ENCODE measurements at regions not wholly inside any gene's neighbourhood (a gene's known extent, or its start where the extent isn't known, plus 50 kb on each side); places are given as distances from the start of the nearest gene placed in this dataset.

DNA sequence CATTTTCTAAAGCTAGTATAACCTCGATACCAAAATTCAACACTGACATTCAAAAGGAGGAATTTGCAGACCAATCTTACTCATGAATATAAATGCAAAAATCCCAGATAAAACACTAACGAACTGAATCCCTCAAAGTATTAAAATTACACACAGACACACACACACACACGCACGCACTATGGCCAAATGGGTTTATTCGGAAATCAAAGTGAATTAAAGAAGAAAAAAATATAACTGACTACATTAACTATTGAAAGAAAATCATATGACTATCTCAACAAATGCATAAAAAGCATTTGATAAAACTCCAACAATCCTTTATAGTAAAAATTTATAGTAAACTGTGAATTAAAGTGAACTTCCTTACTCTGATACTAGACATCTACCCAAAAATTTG is 97.9 kb upstream of the HNRNPA3 start:
- Mint-ChIP-seq H3K9me3 (no peaks in the 10 kb centered on the region), H3K27ac (no peak overlapping the region), H3K4me1 (no peaks in the 10 kb centered on the region), H3K36me3 (ENCODE audit: low read depth) (no peaks in the 10 kb centered on the region), H3K27me3 (peaks cover 6% of the 10 kb centered on the region), H3K4me3 (no peak overlapping the region)
- no peak for ATAC-seq (replicated peaks)

DNA sequence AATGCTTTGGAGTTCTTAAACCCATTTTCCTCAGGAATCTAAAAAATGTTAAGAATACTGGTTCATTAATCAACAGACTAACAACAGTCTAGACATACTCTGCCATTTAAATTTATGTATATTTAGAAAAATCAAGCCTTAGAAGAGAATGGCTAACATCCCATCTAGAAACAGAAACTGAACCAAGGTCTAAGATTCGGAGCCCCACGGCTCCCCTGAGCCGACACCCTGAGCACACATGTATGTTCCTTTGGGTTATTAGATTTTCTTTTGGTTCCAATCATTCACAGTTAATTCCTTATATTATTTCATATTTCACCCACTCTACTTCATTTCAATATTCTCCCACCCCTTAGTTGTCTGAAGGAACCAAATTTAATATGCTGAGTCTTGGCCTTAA is 94.8 kb upstream of the HNRNPA3 start:
- no peak overlapping the region for H3K27ac Mint-ChIP-seq
- H3K27me3 Mint-ChIP-seq: peaks cover 9% of the 10 kb centered on the region
- no peaks in the 10 kb centered on the region for H3K9me3 Mint-ChIP-seq
- no peaks in the 10 kb centered on the region for H3K4me1 Mint-ChIP-seq
- no peak for ATAC-seq (replicated peaks)
- no peaks in the 10 kb centered on the region for H3K36me3 Mint-ChIP-seq (ENCODE audit: low read depth)
- no peak overlapping the region for H3K4me3 Mint-ChIP-seq

DNA sequence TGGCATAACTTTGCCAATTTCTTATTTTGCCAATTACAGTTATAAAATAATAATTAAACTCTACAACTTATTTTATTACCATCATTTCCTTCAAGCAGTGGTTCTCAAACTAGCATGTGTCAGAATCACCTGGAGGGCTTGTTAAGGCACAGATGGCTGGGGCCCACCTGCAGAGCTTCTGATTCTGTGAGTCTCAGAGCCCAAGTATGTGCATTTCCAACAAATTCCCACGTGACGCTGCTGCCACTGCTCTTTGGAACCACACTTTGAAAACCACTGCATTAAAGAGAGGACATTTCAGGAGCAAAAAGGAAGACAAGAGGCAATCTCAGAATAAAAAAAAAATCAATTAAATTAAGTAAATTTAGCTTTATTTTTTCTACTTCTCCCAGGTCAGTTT is 94.0 kb upstream of the HNRNPA3 start:
- H3K4me1 Mint-ChIP-seq: no peaks in the 10 kb centered on the region
- no peak overlapping the region for H3K27ac Mint-ChIP-seq
- H3K4me3 Mint-ChIP-seq: no peak overlapping the region
- peaks cover 9% of the 10 kb centered on the region for H3K27me3 Mint-ChIP-seq
- no peak for ATAC-seq (replicated peaks)
- H3K36me3 Mint-ChIP-seq (ENCODE audit: low read depth): no peaks in the 10 kb centered on the region
- H3K9me3 Mint-ChIP-seq: no peaks in the 10 kb centered on the region

DNA sequence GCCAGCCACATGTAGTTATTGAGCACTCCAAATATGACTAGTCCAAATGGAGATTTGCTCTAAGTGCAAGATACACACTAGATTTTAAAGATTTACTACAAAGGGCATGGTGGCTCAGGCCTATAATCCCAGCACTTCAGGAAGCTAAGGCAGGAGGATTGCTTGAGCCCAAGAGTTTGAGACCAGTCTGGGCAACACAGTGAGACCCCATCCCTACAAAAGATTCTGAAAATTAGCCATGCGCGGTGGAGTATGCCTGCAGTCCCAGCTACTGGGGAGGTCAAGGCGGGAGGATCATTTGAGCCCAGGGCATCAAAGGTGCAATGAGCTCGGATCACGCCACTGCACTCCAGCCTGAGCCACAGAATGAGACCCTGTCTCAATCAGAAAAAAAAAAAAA is 93.5 kb upstream of the HNRNPA3 start:
- no peaks in the 10 kb centered on the region for H3K4me1 Mint-ChIP-seq

DNA sequence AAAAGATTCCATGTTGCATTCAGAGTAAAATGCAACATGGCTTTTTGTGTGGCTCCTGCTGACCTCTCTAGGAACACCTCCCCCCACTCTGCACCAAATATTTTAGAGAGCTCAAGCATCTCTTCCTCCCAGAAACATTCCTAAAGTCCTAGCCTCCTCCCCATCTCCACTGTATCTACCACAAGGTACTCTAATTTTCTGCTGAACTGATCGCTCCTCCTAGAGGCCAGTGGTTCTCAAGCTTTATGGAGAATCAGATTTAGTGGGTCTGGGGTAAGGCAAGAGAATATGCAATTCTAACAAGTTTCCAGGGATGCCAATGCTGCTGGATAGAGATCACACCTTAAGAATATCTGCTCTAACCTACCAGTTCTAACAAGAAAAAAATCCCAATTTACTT is 89.5 kb upstream of the HNRNPA3 start:
- Mint-ChIP-seq H3K36me3 (ENCODE audit: low read depth) (no peaks in the 10 kb centered on the region), H3K4me1 (no peaks in the 10 kb centered on the region), H3K4me3 (no peak overlapping the region), H3K9me3 (no peaks in the 10 kb centered on the region), H3K27ac (no peak overlapping the region), H3K27me3 (peaks cover 22% of the 10 kb centered on the region)
- ATAC-seq (replicated peaks): no peak

More for the DNA sequence above, 93.5 kb upstream of the HNRNPA3 start:
- ATAC-seq (replicated peaks): no peak
- H3K27me3 Mint-ChIP-seq: peaks cover 9% of the 10 kb centered on the region
- H3K36me3 Mint-ChIP-seq (ENCODE audit: low read depth): no peaks in the 10 kb centered on the region
- no peaks in the 10 kb centered on the region for H3K9me3 Mint-ChIP-seq
- H3K27ac Mint-ChIP-seq: no peak overlapping the region
- no peak overlapping the region for H3K4me3 Mint-ChIP-seq

DNA sequence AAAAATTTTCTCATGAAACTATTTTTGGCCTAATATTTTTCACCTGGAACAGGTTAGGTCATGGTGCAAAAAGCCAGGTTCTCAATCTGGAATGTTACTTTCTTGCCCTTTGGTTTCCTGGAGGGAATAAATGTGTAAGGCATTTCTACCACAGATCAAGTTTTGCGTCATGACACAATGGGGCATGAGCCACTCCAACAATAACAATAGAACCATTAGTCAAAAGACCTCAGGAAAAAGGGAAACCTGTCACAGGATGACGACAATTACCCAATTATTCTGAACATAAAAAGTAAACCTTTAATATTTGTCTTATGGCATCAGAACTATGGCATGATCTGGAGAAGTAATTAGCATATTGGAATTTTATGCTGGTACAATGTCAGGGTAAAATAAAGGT is 88.2 kb upstream of the HNRNPA3 start:
- no peaks in the 10 kb centered on the region for H3K36me3 Mint-ChIP-seq (ENCODE audit: low read depth)
- no peaks in the 10 kb centered on the region for H3K9me3 Mint-ChIP-seq
- H3K4me3 Mint-ChIP-seq: no peak overlapping the region
- no peak for ATAC-seq (replicated peaks)
- H3K4me1 Mint-ChIP-seq: no peaks in the 10 kb centered on the region
- H3K27me3 Mint-ChIP-seq: peaks cover 16% of the 10 kb centered on the region
- H3K27ac Mint-ChIP-seq: no peak overlapping the region

DNA sequence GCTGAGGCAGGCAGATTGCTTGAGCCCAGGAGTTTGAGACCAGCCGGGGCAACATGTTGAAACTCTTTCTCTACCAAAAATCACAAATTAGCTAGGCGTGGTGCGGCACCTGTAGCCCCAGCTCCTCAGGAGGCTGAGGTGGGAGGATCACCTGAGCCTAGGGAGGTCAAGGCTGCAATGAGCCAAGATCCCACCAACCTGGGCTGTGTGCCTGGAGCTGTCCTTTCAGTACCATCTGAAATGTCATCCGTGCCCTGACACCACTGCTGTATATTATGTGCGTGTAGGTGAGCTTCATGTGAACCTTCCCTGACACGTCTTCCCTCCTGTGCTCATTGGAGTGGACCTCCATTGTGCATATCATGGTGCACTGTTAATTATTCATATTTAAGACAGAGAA is 84.8 kb upstream of the HNRNPA3 start:
- Mint-ChIP-seq H3K27ac (no peak overlapping the region), H3K36me3 (ENCODE audit: low read depth) (no peaks in the 10 kb centered on the region), H3K4me3 (no peak overlapping the region), H3K4me1 (no peaks in the 10 kb centered on the region), H3K27me3 (peaks cover 13% of the 10 kb centered on the region), H3K9me3 (no peaks in the 10 kb centered on the region)
- ATAC-seq (replicated peaks): no peak

DNA sequence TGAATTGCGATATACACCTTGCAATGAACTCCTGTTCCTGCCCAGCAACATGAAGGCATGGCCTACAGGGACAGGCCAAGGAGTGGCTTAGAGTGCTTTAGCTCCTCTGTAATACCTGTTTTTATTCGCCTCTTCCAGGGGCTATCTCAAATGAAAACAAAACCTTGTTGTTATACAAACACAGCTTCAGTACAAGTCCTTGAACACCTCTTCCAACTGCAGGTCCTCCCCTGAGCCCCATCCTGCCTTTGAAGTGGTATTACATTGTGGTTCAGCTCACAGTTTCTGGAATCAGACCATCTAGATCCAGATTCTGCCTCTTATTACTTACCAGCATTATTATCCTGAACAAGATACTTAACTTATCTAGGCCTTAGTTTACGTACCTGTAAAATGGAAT is 83.0 kb upstream of the HNRNPA3 start:
- ATAC-seq (replicated peaks): no peak
- no peaks in the 10 kb centered on the region for H3K36me3 Mint-ChIP-seq (ENCODE audit: low read depth)
- no peaks in the 10 kb centered on the region for H3K9me3 Mint-ChIP-seq
- H3K27me3 Mint-ChIP-seq: peaks cover 10% of the 10 kb centered on the region
- H3K4me3 Mint-ChIP-seq: no peak overlapping the region
- H3K27ac Mint-ChIP-seq: no peak overlapping the region
- H3K4me1 Mint-ChIP-seq: no peaks in the 10 kb centered on the region

DNA sequence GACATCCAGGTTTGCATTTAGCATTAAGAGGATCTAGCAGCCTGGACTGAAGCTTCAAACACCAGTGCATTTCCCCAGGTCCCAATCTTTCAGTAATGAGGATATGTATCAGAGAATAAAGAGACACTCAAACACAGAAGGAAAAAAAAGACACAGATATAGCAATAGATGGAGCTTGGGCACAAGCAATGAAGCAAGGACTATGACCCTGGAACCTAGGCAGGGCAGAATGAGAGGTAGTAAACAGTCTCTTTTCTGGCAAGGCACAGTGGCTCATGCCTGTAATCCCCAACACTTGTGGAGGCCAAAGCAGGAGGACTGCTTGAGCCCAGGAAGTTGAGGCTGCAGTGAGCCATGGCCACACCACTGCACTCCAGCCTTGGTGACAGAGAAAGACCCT is 80.7 kb upstream of the HNRNPA3 start:
- H3K4me1 Mint-ChIP-seq: no peaks in the 10 kb centered on the region
- ATAC-seq (replicated peaks): no peak
- H3K36me3 Mint-ChIP-seq (ENCODE audit: low read depth): no peaks in the 10 kb centered on the region
- H3K4me3 Mint-ChIP-seq: no peak overlapping the region
- no peak overlapping the region for H3K27ac Mint-ChIP-seq
- no peaks in the 10 kb centered on the region for H3K9me3 Mint-ChIP-seq
- peaks cover 3% of the 10 kb centered on the region for H3K27me3 Mint-ChIP-seq

DNA sequence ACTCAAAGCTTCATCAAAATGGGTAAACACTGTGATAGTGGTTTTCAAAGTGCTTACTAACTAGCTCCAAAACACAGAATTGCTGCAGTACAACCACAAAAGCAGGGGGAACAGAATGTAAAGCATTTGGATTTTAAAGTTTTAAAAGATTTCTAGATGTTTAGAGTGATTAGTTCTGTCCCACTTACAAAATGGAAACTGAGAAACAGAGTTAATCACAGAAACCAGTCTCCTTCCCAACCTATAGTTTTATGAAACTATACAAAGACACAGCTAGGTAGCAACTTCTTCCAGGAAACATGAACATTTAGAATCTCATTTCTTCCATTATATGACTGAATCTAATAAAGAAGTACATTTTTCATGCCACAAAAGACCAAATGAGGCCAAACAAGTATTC is 73.8 kb upstream of the HNRNPA3 start:
- Mint-ChIP-seq H3K4me3 (no peak overlapping the region), H3K27ac (no peak overlapping the region), H3K27me3 (peaks cover 15% of the 10 kb centered on the region), H3K4me1 (peaks cover 4% of the 10 kb centered on the region), H3K9me3 (no peaks in the 10 kb centered on the region), H3K36me3 (ENCODE audit: low read depth) (no peaks in the 10 kb centered on the region)
- ATAC-seq (replicated peaks): peak; percentile 58

DNA sequence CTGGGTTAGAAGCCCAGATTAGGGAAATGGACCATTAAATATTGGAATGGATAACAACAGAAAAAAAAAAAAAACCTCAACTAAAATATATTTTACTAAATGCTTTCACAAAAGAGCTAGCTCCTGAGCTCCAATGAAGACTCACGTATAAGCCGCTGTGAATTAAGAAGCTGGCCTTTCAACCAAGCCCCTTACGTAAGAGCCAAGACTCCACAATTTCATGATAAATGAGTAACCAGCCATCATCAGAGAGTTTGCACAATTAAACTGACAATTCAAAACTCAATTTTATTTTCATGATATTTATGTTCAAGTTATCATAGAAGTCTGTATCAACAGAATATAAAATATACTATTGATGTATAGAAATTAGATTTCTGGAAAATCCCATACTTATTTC is 70.7 kb upstream of the HNRNPA3 start:
- H3K36me3 Mint-ChIP-seq (ENCODE audit: low read depth): no peaks in the 10 kb centered on the region
- H3K27ac Mint-ChIP-seq: no peak overlapping the region

DNA sequence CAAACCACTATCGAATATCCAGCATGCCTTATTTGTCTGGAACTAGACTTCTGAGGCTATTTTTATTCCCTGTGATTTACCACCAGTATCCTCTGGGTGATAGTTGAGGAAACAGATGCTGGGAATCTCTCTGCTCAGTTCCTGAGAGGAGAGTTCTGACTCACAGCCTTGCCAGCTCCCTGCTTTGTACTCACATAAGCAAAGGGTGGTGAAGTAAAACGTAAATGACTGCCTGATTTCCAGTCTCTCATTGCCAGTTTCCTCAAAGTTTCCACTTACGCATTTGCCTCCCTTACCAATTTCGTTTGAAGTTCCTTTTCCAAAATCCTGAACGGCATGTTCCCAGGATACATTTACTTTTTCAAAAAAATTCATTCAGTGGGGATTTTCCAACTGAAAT is 69.2 kb upstream of the HNRNPA3 start:
- Mint-ChIP-seq H3K27ac (no peak overlapping the region), H3K27me3 (peaks cover 26% of the 10 kb centered on the region), H3K9me3 (no peaks in the 10 kb centered on the region), H3K36me3 (ENCODE audit: low read depth) (no peaks in the 10 kb centered on the region), H3K4me3 (no peak overlapping the region), H3K4me1 (peaks cover 6% of the 10 kb centered on the region)
- no peak for ATAC-seq (replicated peaks)

More for the DNA sequence above, 70.7 kb upstream of the HNRNPA3 start:
- Mint-ChIP-seq H3K4me3 (no peak overlapping the region), H3K27me3 (peaks cover 22% of the 10 kb centered on the region), H3K9me3 (no peaks in the 10 kb centered on the region), H3K4me1 (peaks cover 4% of the 10 kb centered on the region)
- ATAC-seq (replicated peaks): no peak

DNA sequence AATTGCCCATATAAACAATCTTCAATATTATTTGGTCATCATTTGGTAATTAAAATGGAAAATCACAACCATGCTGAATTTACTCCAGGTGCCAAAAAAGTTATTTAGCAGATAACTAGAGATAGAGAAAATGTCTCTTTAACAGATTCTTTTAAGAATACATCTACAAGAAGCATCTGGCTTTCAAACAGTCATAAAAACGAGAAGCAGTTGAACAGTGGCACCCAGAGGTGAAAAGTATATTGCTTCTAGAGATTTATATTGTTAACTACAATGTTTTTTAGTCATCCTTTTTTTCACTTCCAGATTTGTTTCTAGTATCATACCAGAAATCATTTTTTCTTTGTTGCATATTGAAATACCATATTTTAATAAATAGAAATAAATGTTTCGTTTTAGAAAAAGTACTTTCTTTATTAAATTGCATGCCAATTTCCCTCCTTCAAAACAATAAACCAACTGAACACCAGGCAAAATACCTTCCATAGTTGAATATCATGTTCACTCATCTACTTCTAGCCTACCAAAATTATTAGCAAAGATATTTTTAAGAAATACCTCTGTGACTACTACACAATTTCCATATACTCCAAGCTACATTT is 65.4 kb upstream of the HNRNPA3 start:
- peaks cover 7% of the 10 kb centered on the region for H3K4me1 Mint-ChIP-seq
- H3K9me3 Mint-ChIP-seq: no peaks in the 10 kb centered on the region
- peaks cover 30% of the 10 kb centered on the region for H3K27me3 Mint-ChIP-seq
- no peaks in the 10 kb centered on the region for H3K36me3 Mint-ChIP-seq (ENCODE audit: low read depth)
- peak overlapping the region; percentile 89 for H3K4me3 Mint-ChIP-seq
- peak; percentile 53 for ATAC-seq (replicated peaks)
- H3K27ac Mint-ChIP-seq: no peak overlapping the region

DNA sequence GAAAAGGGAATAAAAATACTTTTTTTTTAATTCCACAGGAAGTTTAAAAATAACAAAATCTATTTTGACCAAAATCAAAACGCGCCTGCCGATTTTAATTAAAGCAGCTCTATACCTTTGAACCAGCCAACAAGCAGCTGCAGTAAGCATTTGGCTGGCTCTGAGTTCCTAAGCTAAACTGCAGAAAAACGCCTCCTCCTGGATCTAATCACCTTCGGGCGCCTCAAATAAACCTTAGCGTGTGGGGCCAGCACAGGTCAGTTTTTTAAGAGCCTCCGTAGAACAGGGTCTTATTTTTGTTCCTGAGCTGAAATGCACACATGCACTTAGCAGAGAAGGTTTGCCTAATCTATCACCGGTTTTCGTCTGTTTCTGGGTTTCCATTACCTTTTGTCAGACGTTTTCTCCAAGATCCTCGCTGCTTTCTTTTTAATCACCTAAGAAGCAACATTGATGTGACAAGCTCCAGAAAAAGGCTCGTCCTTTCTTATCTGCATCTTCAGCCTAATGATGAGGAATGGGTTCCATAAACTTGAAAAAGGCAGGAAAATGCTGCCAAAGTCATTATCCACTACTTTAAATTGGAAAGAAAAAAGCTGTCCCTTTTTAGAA is 64.7 kb upstream of the HNRNPA3 start:
- Mint-ChIP-seq H3K9me3 (no peaks in the 10 kb centered on the region), H3K4me1 (peaks cover 7% of the 10 kb centered on the region), H3K36me3 (ENCODE audit: low read depth) (no peaks in the 10 kb centered on the region), H3K27ac (no peak overlapping the region), H3K27me3 (peaks cover 30% of the 10 kb centered on the region), H3K4me3 (peak overlapping the region; percentile 89)
- no peak for ATAC-seq (replicated peaks)

DNA sequence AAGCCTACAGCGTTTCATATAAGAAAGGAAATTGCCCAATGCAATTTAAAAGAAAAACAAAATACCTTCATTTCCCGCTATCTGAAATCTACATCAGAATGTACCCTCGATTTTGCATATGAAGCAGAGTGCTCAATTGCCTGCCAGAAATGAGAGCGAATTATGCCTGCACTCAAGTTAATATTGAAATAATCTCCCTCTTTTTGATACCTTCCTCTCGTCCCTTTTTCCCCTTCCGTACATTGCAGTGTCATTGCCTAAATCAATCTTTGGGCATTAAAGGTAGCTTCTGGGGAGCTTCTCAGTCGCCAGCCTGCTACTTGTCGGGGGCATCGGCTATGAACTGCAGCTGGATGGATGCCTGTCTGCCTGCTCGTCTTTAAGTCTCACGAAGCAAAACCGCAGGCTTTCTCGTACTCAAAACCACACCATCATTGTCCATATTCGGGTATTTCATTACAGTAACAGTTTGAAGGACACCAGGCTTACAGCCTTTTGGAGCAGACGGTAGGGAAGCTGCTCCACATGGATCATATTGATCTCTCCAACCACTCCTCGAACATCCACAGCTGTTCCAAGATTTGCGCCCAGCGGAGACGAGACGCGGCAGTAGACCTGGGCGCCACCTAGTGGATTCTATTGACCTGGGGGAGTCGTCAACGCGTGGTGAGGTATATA is 64.0 kb upstream of the HNRNPA3 start:
- Mint-ChIP-seq H3K36me3 (ENCODE audit: low read depth) (no peaks in the 10 kb centered on the region), H3K4me3 (peak overlapping the region; percentile 89), H3K27me3 (peaks cover 30% of the 10 kb centered on the region), H3K4me1 (peaks cover 7% of the 10 kb centered on the region), H3K27ac (peak overlapping the region; percentile 14), H3K9me3 (no peaks in the 10 kb centered on the region)
- ATAC-seq (replicated peaks): peak; percentile 93

Measured in activated T-helper 17 cell treated with anti-CD3 and anti-CD28 coated beads, Interleukin-2, amount 50 U/mL, for 72 hours (primary cell).